ENCODE measurements at regions not wholly inside any gene's neighbourhood (a gene's known extent, or its start where the extent isn't known, plus 50 kb on each side); places are given as distances from the start of the nearest gene placed in this dataset.

GRCh38 chr2:145258903-145259579 is 739.1 kb upstream of the ZEB2 start:
- TF ChIP-seq CTCF (IDR thresholded peaks at IDR 0.05), result no peak
- no peak for TF ChIP-seq EZH2 (IDR thresholded peaks at IDR 0.05; ENCODE audit: borderline replicate concordance, insufficient read depth, low read depth, low read length, poor library complexity, severe bottlenecking)
